PC-3 (cell line): ENCODE measurements at regions not wholly inside any gene's neighbourhood (a gene's known extent, or its start where the extent isn't known, plus 50 kb on each side); places are given as distances from the start of the nearest gene placed in this dataset.

Source experiments
- ATAC-seq: fragments of 200-7000 bp; cut with Tn5 transposase; 2 replicates; pipeline ENCODE4 v1.9.1; 2020; ENCODE audit warnings: mild to moderate bottlenecking, moderate library complexity
- BruUV-seq: library from RNA; stranded (reverse); fragments of 400-500 nt; replicated peaks from 2 replicates; lab custom pipeline; 2021; lab: Mats Ljungman, UMichigan
- CTCF ChIA-PET: fragments of 300-600 bp; sonication (Branson Sonifier 250); formaldehyde crosslinking; loops from one replicate; lab custom pipeline; 2022; ENCODE audit warnings: antibody characterized with exemption; lab: Charles Lee
- POLR2A ChIA-PET: fragments of 300-600 bp; sonication (Branson Sonifier 250); formaldehyde crosslinking; loops from one replicate; lab custom pipeline; 2022; ENCODE audit warnings: antibody characterized with exemption; ENCODE audit not compliant: unreplicated experiment; lab: Charles Lee
- DNase-seq: peaks from one replicate; pipeline ENCODE4 v3.0.0-alpha.2; 2015
- H2AFZ ChIP-seq: fragments of 300-600 bp; sonication (generic); 2 replicates; pipeline ENCODE4 v1.6.0; 2016; ENCODE audit warnings: antibody characterized with exemption, low read length
- H3F3A ChIP-seq: fragments of 300-600 bp; sonication (generic); one replicate; pipeline ENCODE4 v1.6.0; 2017; ENCODE audit warnings: antibody characterized with exemption, low read length, control low read depth, mild to moderate bottlenecking; ENCODE audit not compliant: unreplicated experiment
- H3K27ac ChIP-seq: fragments of 300-600 bp; sonication (generic); 2 replicates; pipeline ENCODE4 v1.5.1; 2016; ENCODE audit warnings: mild to moderate bottlenecking, low read length
- H3K27me3 ChIP-seq: fragments of 300-600 bp; sonication (generic); 2 replicates; pipeline ENCODE4 v1.6.1; 2016; ENCODE audit warnings: low read length, mixed read lengths
- H3K36me3 ChIP-seq: fragments of 300-600 bp; sonication (generic); 2 replicates; pipeline ENCODE4 v1.6.1; 2016; ENCODE audit warnings: low read depth, mixed run types, low read length, mixed read lengths
- H3K4me1 ChIP-seq: fragments of 300-600 bp; sonication (generic); 2 replicates; pipeline ENCODE4 v1.5.1; 2016; ENCODE audit warnings: low read length; ENCODE audit not compliant: insufficient read depth
- H3K4me2 ChIP-seq: fragments of 300-600 bp; sonication (generic); 2 replicates; pipeline ENCODE4 v1.6.0; 2016; ENCODE audit warnings: low read length
- H3K4me3 ChIP-seq: fragments of 300-600 bp; sonication (generic); 2 replicates; pipeline ENCODE4 v1.5.1; 2016; ENCODE audit warnings: mild to moderate bottlenecking, low read length, mixed read lengths
- H3K79me2 ChIP-seq: fragments of 300-600 bp; sonication (generic); 2 replicates; pipeline ENCODE4 v1.6.1; 2017; ENCODE audit warnings: low read length, mixed read lengths
- H3K9ac ChIP-seq: fragments of 300-600 bp; sonication (generic); 2 replicates; pipeline ENCODE4 v1.6.0; 2016; ENCODE audit warnings: mild to moderate bottlenecking, low read length
- H3K9me2 ChIP-seq: fragments of 300-600 bp; sonication (generic); replicated peaks from 2 replicates; pipeline ENCODE4 v1.6.1; 2016; ENCODE audit warnings: mixed run types, low read length, mixed read lengths
- H3K9me3 ChIP-seq: fragments of 300-600 bp; sonication (generic); 2 replicates; pipeline ENCODE4 v1.6.1; 2016; ENCODE audit warnings: low read length, mixed read lengths
- H4K20me1 ChIP-seq: fragments of 300-600 bp; sonication (generic); 2 replicates; pipeline ENCODE4 v1.6.1; 2016; ENCODE audit warnings: low read length, mixed read lengths
- CTCF ChIP-seq: fragments of 300-600 bp; sonication (generic); conservative IDR thresholded peaks from 2 replicates; pipeline ENCODE4 v1.5.1; 2017; ENCODE audit warnings: antibody characterized with exemption, low read depth, mild to moderate bottlenecking, low read length
- EZH2 ChIP-seq: fragments of 300-600 bp; sonication (generic); IDR thresholded peaks from one replicate; pipeline ENCODE4 v1.6.1; 2017; ENCODE audit warnings: antibody characterized with exemption, mild to moderate bottlenecking, low read length; ENCODE audit not compliant: unreplicated experiment
- EZH2phosphoT487 ChIP-seq: fragments of 300-600 bp; sonication (generic); IDR thresholded peaks from 2 replicates; pipeline ENCODE4 v1.6.1; 2018; ENCODE audit warnings: mild to moderate bottlenecking, antibody characterized with exemption, low read length, borderline replicate concordance
- intact Hi-C: fragments of 100-400 bp; cut with micrococcal nuclease; formaldehyde crosslinking; loops from 2 replicates; pipeline ENCODE4 v1.9.0; 2023

GRCh38 chr12:20211981-20212421, 156.3 kb upstream of the PDE3A start:
- no peaks in the 10 kb centered on the region for H4K20me1 ChIP-seq
- ATAC-seq (no peak), DNase-seq (no peak)
- H3K27me3 ChIP-seq, result no peaks in the 10 kb centered on the region
- no peaks in the 10 kb centered on the region for H3K79me2 ChIP-seq
- no peaks in the 10 kb centered on the region for H3F3A ChIP-seq
- CTCF ChIA-PET, result no interaction called here
- TF ChIP-seq CTCF, result no peak
- no peak for TF ChIP-seq EZH2phosphoT487
- no peak for TF ChIP-seq EZH2
- no peak overlapping the region for H3K4me3 ChIP-seq
- H3K27ac ChIP-seq, result peak overlapping the region; percentile 69
- intact Hi-C loops, result no loop called here
- H3K9me2 ChIP-seq, result no peaks in the 10 kb centered on the region
- no peaks in the 10 kb centered on the region for H3K9me3 ChIP-seq
- POLR2A ChIA-PET, result no interaction called here
- no peak overlapping the region for H2AFZ ChIP-seq
- H3K4me1 ChIP-seq, result peaks cover 5% of the 10 kb centered on the region; the same call in 1 of the 2 replicates
- peak overlapping the region; percentile 43 for H3K9ac ChIP-seq
- H3K36me3 ChIP-seq, result no peaks in the 10 kb centered on the region
- no peak overlapping the region for H3K4me2 ChIP-seq
- BruUV-seq, result no TSS peak

- peak overlapping the region; percentile 84 for H3K27ac ChIP-seq
Observed at GRCh38 chr12:20212658-20213555, 155.4 kb upstream of the PDE3A start.

More at GRCh38 chr12:20212658-20213555, 155.4 kb upstream of the PDE3A start:
- no peaks in the 10 kb centered on the region for H3F3A ChIP-seq
- peak; percentile 92 for ATAC-seq
- no peaks in the 10 kb centered on the region for H3K79me2 ChIP-seq
- POLR2A ChIA-PET, result no interaction called here
- BruUV-seq, result no TSS peak
- no peaks in the 10 kb centered on the region for H3K9me2 ChIP-seq
- peak overlapping the region; percentile 64 for H3K9ac ChIP-seq
- no peaks in the 10 kb centered on the region for H3K9me3 ChIP-seq
- CTCF ChIA-PET, result no interaction called here
- H3K4me3 ChIP-seq, result no peak overlapping the region
- intact Hi-C loops, result no loop called here
- no peak overlapping the region for H2AFZ ChIP-seq
- H4K20me1 ChIP-seq, result no peaks in the 10 kb centered on the region
- no peaks in the 10 kb centered on the region for H3K36me3 ChIP-seq
- H3K4me1 ChIP-seq, result peaks cover 5% of the 10 kb centered on the region; the same call in 1 of the 2 replicates
- H3K4me2 ChIP-seq, result peak overlapping the region; percentile 40; the same call in 1 of the 2 replicates
- DNase-seq, result peak; percentile 84
- TF ChIP-seq CTCF, result no peak
- no peak for TF ChIP-seq EZH2
- TF ChIP-seq EZH2phosphoT487, result no peak
- no peaks in the 10 kb centered on the region for H3K27me3 ChIP-seq
